ENCODE measurements at regions not wholly inside any gene's neighbourhood (a gene's known extent, or its start where the extent isn't known, plus 50 kb on each side); places are given as distances from the start of the nearest gene placed in this dataset.

GRCh38 chr9:23638837-23639426, 187.1 kb downstream of the ELAVL2 start:
- no peak for TF ChIP-seq CTCF (conservative IDR thresholded peaks at IDR 0.05)
- no peak overlapping the region for H3K27ac ChIP-seq
